SK-N-SH (cell line): ENCODE measurements at regions not wholly inside any gene's neighbourhood (a gene's known extent, or its start where the extent isn't known, plus 50 kb on each side); places are given as distances from the start of the nearest gene placed in this dataset.

Source experiments
- POLR2AphosphoS5 ChIP-seq: IDR thresholded peaks from 2 replicates; pipeline ENCODE4 v1.6.1; 2012; ENCODE audit warnings: low read depth, low read length
- REST ChIP-seq: IDR thresholded peaks from 2 replicates; pipeline ENCODE4 v1.6.1; 2012; ENCODE audit warnings: mild to moderate bottlenecking, low read depth, low read length, moderate library complexity

- TF ChIP-seq POLR2AphosphoS5 (no peak), REST (no peak)
Observed at GRCh38 chr21:27145134-27145798, 178.4 kb upstream of the ADAMTS5 start.
